Body of pancreas (tissue), 4 donors: ENCODE measurements at regions not wholly inside any gene's neighbourhood (a gene's known extent, or its start where the extent isn't known, plus 50 kb on each side); places are given as distances from the start of the nearest gene placed in this dataset.

Experiments used
- CTCF ChIP-seq, 7 experiments: fragments of 450-650 bp in 4 of 7; fragments of 200-600 bp in 3 of 7; sonication (generic) in 3 of 7; IDR thresholded peaks; one replicate each; pipeline ENCODE4 v1.5.1; 2016 to 2019; ENCODE audit warnings: antibody characterized with exemption in 7 of 7
- POLR2A ChIP-seq, 3 donors: fragments of 450-650 bp; IDR thresholded peaks; one replicate each; pipeline ENCODE4 v1.6.1; 2016; ENCODE audit warnings: antibody characterized with exemption in 3 of 3, mild to moderate bottlenecking in 2 of 3

GRCh38 chr9:7710686-7711085 lies 88.9 kb downstream of the DMAC1 start:
- TF ChIP-seq CTCF (IDR thresholded peaks at IDR 0.05) (no peak), POLR2A (IDR thresholded peaks at IDR 0.05) (no peak)
